Suprapubic skin (tissue), 4 donors: ENCODE measurements at regions not wholly inside any gene's neighbourhood (a gene's known extent, or its start where the extent isn't known, plus 50 kb on each side); places are given as distances from the start of the nearest gene placed in this dataset.

Experiments
- DNase-seq, 2 donors: peaks; one replicate each; pipeline ENCODE4 v3.0.0-alpha.2; 2019; ENCODE audit warnings: low spot score in 2 of 2
- H3K27ac ChIP-seq: fragments of 200-600 bp; sonication (generic); one replicate; pipeline ENCODE4 v1.5.1; 2019
- H3K27me3 ChIP-seq: fragments of 200-600 bp; sonication (generic); one replicate; pipeline ENCODE4 v1.5.1; 2019
- H3K36me3 ChIP-seq: fragments of 200-600 bp; sonication (generic); one replicate; pipeline ENCODE4 v1.5.1; 2019
- H3K4me1 ChIP-seq: fragments of 200-600 bp; sonication (generic); one replicate; pipeline ENCODE4 v1.5.1; 2019
- H3K4me3 ChIP-seq: fragments of 200-600 bp; sonication (generic); one replicate; pipeline ENCODE4 v1.5.1; 2019; ENCODE audit warnings: mild to moderate bottlenecking
- H3K9me3 ChIP-seq: fragments of 200-600 bp; sonication (generic); one replicate; pipeline ENCODE4 v1.5.1; 2019
- CTCF ChIP-seq, 2 donors: fragments of 200-600 bp in 1 of 2; fragments of 450-650 bp in 1 of 2; sonication (generic) in 1 of 2; IDR thresholded peaks; one replicate each; pipeline ENCODE4 v1.5.1; 2016 to 2019; ENCODE audit warnings: antibody characterized with exemption in 2 of 2, mild to moderate bottlenecking in 1 of 2, moderate library complexity in 1 of 2
- EP300 ChIP-seq: sonication (generic); formaldehyde crosslinking; IDR thresholded peaks from one replicate; pipeline ENCODE4 v1.6.1; 2017; ENCODE audit warnings: antibody characterized with exemption
- POLR2A ChIP-seq, 2 donors: fragments of 450-650 bp; IDR thresholded peaks; one replicate each; pipeline ENCODE4 v1.6.1; 2017; ENCODE audit warnings: antibody characterized with exemption in 2 of 2, mild to moderate bottlenecking in 2 of 2, moderate library complexity in 2 of 2
- POLR2AphosphoS5 ChIP-seq, 3 donors: sonication (generic); formaldehyde crosslinking; IDR thresholded peaks; one replicate each; pipeline ENCODE4 v1.6.1; 2017; ENCODE audit warnings: antibody characterized with exemption in 3 of 3
- WGBS: methylation state at CpG from one replicate; pipeline ENCODE4 v1.1.5; 2018; 5-methylcytosine and 5-hydroxymethylcytosine counted together

GRCh38 chr2:36059691-36060090 lies 295.9 kb upstream of the CRIM1 start:
- H3K4me1 ChIP-seq, result no peaks in the 10 kb centered on the region
- H3K9me3 ChIP-seq, result no peaks in the 10 kb centered on the region
- no peak overlapping the region for H3K4me3 ChIP-seq
- H3K27ac ChIP-seq, result no peak overlapping the region
- H3K27me3 ChIP-seq, result no peaks in the 10 kb centered on the region
- H3K36me3 ChIP-seq, result no peaks in the 10 kb centered on the region
- TF ChIP-seq EP300 (no peak), POLR2A (IDR thresholded peaks at IDR 0.05) (no peak), CTCF (IDR thresholded peaks at IDR 0.05) (no peak), POLR2AphosphoS5 (IDR thresholded peaks at IDR 0.05) (no peak)
- no peak for DNase-seq

- H3K4me1 ChIP-seq, result no peaks in the 10 kb centered on the region
- no peak overlapping the region for H3K4me3 ChIP-seq
- no peaks in the 10 kb centered on the region for H3K36me3 ChIP-seq
- 35% methylated on average over 2 of the region's 2 CpGs for WGBS
- H3K9me3 ChIP-seq, result no peaks in the 10 kb centered on the region
- no peak for DNase-seq
- H3K27ac ChIP-seq, result no peak overlapping the region
- no peaks in the 10 kb centered on the region for H3K27me3 ChIP-seq
- TF ChIP-seq POLR2AphosphoS5 (IDR thresholded peaks at IDR 0.05), result no peak
- no peak for TF ChIP-seq CTCF (IDR thresholded peaks at IDR 0.05)
Measured at GRCh38 chr2:36058953-36059352, 296.6 kb upstream of the CRIM1 start.

GRCh38 chr2:36058076-36058475 lies 297.5 kb upstream of the CRIM1 start:
- 37% methylated on average over 3 of the region's 3 CpGs for WGBS
- H3K27ac ChIP-seq, result no peak overlapping the region
- H3K4me3 ChIP-seq, result no peak overlapping the region
- H3K4me1 ChIP-seq, result no peaks in the 10 kb centered on the region
- H3K9me3 ChIP-seq, result no peaks in the 10 kb centered on the region
- H3K36me3 ChIP-seq, result no peaks in the 10 kb centered on the region
- H3K27me3 ChIP-seq, result no peaks in the 10 kb centered on the region
- no peak for DNase-seq
- TF ChIP-seq POLR2AphosphoS5 (IDR thresholded peaks at IDR 0.05) (no peak), EP300 (no peak), POLR2A (IDR thresholded peaks at IDR 0.05) (no peak), CTCF (IDR thresholded peaks at IDR 0.05) (no peak)

GRCh38 chr2:36052819-36053218 lies 302.8 kb upstream of the CRIM1 start:
- Histone ChIP-seq H3K9me3 (no peaks in the 10 kb centered on the region), H3K4me1 (no peaks in the 10 kb centered on the region), H3K4me3 (no peak overlapping the region), H3K27me3 (no peaks in the 10 kb centered on the region), H3K27ac (no peak overlapping the region), H3K36me3 (no peaks in the 10 kb centered on the region)
- no peak for TF ChIP-seq POLR2AphosphoS5 (IDR thresholded peaks at IDR 0.05)
- TF ChIP-seq POLR2A (IDR thresholded peaks at IDR 0.05), result no peak
- no peak for TF ChIP-seq EP300
- TF ChIP-seq CTCF (IDR thresholded peaks at IDR 0.05), result no peak
- no peak for DNase-seq
- 85% methylated on average over 1 of the region's 1 CpG for WGBS

- WGBS, result 92% methylated on average over 4 of the region's 4 CpGs
- Histone ChIP-seq H3K27ac (no peak overlapping the region), H3K4me3 (no peak overlapping the region), H3K4me1 (no peaks in the 10 kb centered on the region), H3K36me3 (no peaks in the 10 kb centered on the region), H3K9me3 (no peaks in the 10 kb centered on the region), H3K27me3 (no peaks in the 10 kb centered on the region)
- TF ChIP-seq EP300, result no peak
- TF ChIP-seq CTCF (IDR thresholded peaks at IDR 0.05), result no peak
- no peak for TF ChIP-seq POLR2A (IDR thresholded peaks at IDR 0.05)
- no peak for TF ChIP-seq POLR2AphosphoS5 (IDR thresholded peaks at IDR 0.05)
- DNase-seq, result no peak
Measured at GRCh38 chr2:36044411-36044810, 311.2 kb upstream of the CRIM1 start.
